ENCODE measurements at regions not wholly inside any gene's neighbourhood (a gene's known extent, or its start where the extent isn't known, plus 50 kb on each side); places are given as distances from the start of the nearest gene placed in this dataset.

DNA sequence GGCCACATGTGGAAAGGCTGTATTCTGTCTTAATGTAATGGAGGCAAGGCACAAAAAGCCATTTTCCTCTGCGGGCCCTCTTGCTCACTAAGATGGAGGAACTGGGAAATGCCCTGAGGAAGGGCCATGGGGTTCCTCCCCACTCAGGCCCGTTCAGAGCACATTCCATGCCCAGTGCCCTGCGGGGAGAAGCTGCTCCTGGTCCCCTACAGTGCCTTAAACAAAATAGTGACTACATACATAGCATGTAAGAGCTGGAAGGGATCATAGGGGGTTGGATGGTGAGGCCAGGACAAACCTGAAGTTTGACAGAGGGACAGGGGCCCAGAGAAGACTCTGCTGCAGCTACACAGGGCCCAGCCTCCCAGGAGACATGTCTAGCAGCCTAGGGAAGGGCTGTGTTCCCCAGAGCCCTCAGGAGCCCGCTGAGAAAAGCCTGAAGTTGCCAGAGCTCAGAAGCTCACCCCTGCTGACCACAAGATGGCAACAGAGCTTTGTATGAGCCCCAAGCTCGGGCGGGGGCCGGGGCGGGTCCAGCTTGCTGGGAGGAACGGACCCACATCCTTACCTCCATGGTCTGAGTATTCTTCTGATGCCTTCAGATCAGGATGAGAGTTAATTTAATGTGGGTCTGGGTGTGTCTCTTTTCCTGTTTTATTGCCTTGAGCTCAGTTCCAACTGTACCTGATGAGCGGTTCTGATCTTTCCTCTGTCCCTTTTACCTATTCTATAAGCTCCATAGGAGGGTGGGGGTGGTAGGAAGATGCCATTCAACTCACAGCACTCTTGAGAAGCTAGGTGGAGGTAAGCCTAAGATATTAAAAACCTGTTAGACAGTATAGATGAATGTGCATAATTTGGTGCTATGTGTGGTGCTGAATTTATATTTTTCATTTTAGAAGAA lies 242.9 kb downstream of the CDC5L start:
- DNase-seq (ENCODE audit: low spot score) = no peak

DNA sequence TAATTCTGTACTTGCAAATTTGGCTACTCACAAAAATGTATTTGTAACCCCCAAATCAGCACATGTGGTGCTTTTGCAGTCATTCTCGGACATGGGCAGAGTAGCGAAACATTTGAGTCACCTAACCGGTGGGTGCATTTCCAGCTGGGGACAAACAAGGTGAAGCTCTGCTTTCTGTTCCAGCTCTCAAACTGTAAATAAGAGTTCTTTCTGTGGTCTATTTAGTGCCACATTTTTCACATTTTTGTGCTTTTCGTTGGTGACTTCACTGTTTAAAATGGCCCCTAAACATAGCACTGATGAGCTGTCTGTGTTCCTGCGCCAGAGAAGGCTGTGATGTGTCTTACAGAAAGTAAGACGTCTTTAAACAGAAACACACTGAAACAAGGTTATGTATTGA lies 244.5 kb downstream of the CDC5L start:
- no peak for ATAC-seq

More for the DNA sequence above, 242.9 kb downstream of the CDC5L start:
- peak; percentile 77 for ATAC-seq

DNA sequence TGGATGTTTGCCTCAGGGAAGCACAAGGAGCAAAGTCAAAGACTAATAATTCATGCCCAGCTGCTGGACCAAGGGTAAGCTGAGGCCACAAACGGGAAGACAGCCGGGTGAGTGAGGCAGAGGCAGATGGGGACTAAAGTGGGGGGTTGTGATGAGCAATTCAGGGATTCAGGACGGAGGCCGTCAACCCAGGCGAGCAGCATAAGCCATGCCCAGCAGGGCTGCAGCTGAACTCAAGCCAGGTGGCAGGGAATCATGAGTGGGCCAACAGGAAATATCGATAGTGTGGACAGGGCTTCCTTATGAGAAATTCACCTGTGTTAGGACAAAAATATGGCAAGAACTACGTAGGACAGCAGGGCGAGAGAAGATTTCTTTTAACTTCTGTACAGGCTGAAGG lies 246.8 kb downstream of the CDC5L start:
- ATAC-seq = no peak
- DNase-seq (ENCODE audit: low spot score) = no peak

More for the DNA sequence above, 244.5 kb downstream of the CDC5L start:
- no peak for DNase-seq (ENCODE audit: low spot score)

DNA sequence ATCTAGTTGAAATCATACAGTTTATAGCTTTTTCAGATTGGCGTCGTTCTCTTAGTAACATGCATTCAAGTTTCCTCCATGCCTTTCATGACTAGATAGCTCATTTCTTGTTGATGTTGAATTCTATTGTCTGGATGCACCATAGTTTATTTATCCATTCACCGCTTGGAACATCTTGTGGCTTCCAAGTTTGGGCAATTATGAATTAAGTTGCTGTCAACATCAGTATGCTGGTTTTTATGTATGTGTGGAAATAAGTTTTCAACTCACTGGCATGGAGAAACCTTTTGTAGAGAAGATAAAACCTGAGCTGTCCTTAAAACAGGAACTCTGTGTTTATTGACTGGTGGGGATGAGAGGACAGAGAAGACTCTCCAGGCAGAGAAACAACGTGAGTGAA lies 248.0 kb downstream of the CDC5L start:
- no peak for ATAC-seq
- no peak for DNase-seq (ENCODE audit: low spot score)

DNA sequence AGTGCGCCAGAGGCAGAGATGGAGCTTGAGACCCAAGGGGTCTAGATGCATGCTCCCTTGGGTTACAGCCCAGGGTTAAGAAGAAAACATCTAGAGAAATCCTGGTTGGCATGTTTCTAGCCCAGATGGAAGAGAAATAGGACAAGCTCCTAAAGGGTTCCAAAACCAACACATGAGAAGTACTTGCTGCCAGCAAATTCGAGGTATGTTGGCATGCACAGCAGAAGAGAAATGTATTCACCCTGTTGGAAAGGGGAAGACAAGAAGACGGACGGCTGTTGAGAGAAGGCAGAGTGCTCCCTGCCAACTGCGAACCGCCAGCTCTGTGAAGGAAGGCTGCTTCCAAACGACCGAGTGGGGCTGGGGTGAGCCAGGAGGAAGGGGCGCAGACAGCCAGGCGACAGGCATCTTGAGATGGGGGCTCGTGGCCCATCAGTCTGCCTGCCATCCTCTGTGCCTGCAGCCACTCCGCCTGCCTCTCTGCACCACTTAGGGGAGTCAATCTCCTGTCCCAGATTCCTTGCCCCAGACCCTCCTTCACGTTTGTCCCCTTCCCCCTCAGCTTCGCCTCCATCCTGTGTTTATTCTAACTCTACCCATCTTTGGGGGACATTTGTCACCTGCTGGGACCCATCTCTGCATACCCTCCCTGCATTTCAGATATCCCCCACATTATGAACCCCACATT lies 249.2 kb downstream of the CDC5L start:
- ATAC-seq (no peak), DNase-seq (ENCODE audit: low spot score) (no peak)

DNA sequence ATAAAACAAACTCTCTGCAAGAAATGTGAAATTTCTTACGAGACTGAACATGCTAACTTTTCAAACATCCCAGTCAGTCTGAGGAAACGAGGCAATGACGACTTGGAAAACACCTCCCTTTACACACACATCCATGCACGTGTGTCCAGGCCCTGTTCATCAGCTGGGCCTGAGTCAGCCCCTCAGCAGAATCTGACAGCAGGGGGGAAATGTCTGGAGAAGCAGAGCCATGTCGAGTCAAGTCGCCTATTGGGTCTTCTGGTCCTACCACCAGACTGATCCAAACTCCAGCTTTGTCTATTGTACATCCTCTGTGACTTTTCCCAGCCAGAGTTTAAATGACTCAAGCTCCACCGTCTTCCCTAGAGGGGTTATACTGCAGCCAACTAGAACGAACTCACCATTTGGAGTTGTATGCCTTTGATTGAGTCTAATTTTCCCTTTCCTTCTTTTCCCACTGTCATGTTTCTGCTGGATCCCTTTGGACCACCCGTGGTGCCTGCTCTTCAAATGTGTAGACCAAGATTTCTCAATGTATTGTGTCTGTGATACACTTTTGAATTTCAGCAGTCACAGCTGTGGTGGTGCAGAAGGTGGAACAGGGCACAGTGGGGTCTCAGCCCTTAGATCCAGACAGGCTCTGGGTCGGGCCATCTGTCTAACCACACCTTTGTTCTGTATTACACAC lies 254.0 kb downstream of the CDC5L start:
- DNase-seq (ENCODE audit: low spot score) (no peak), ATAC-seq (no peak)

DNA sequence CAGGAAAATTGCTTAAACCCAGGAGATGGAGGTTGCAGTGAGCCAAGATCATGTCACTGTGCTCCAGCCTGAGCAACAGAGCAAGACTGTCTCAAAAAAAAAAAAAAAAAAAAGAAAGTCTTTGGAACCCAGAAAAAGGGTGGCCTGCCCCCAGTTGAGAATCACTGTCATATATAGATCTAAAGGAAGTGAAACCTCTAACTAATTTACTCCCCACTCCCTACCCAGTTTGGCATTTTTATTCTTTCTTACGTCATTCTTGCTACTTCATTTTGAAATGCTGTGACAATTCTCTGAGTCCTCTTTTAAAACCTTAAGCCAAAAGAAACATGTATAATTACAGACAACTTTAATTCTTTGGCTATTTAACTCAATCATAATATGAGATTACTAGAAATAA lies 254.8 kb downstream of the CDC5L start:
- no peak for ATAC-seq
- no peak for DNase-seq (ENCODE audit: low spot score)

DNA sequence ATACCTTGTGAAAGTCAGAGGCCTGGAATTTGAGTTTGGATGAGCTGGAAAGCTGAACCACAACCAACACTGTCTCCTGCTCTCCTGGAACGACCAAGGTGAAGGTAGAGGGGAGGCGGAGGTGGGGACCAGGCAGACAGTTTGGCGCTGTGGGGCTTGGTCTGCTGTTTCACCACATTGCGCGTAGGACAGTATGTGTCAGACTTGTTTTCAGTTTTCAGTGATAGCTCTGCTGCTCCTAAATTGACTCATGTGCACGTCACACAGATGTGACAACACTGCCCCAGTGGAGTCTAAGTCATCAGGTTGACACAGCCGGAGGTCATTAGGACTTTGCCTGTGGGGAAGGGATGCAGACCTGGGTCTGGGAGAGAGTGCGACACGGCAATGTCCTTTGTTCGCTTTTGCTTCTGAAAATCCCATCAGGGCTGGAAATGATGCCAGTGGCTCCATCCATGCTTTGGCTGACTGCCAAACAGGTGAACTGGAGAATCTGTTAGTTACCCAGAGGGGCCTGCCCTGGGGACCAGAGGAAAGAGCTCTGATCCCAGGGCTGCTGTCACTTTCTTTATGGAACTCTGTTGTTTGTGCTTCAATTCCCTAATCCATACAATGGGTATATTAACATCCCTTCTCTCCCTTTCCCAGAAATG lies 255.5 kb downstream of the CDC5L start:
- ATAC-seq = no peak
- DNase-seq (ENCODE audit: low spot score) = no peak

DNA sequence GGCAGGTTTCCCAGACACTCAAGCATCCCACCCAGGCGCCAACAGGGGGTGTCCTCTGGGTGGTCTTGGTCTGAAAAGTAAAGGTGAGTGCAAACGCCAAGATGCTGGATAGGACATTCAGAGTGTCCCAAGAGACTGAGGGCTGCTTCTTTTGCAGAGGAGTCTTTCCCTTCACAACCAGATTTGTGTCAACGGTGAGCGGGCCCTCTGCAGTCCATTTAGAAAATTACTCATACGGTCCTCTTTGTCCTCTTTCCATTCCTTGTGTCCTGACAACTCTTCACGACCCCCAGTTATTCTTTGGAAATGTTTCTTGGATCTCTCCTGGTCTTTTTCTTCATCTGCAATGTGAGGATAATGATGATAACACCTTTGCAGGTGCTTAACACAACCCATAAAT lies 257.8 kb downstream of the CDC5L start:
- DNase-seq (ENCODE audit: low spot score) (no peak), ATAC-seq (no peak)

DNA sequence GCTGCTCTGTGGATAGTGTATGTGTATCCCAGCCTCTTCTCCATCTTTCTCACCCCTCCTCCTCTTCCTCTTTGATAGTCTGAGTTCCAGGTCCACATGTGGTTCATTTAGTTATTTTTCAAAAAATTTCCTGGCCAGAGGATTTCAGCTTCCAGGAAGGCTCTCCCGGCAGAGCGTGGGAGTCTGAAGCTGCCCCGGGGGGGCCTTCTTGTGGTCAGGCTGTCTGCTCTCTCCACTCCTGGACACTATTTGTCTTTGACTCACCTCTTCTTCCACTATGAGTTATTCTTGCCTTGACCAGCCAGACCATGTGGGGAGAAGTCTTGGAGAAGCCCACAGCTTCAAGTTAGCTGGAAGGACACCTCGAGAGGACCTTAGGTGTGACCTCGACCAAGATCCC lies 258.8 kb downstream of the CDC5L start:
- DNase-seq (ENCODE audit: low spot score) = no peak
- ATAC-seq = no peak

DNA sequence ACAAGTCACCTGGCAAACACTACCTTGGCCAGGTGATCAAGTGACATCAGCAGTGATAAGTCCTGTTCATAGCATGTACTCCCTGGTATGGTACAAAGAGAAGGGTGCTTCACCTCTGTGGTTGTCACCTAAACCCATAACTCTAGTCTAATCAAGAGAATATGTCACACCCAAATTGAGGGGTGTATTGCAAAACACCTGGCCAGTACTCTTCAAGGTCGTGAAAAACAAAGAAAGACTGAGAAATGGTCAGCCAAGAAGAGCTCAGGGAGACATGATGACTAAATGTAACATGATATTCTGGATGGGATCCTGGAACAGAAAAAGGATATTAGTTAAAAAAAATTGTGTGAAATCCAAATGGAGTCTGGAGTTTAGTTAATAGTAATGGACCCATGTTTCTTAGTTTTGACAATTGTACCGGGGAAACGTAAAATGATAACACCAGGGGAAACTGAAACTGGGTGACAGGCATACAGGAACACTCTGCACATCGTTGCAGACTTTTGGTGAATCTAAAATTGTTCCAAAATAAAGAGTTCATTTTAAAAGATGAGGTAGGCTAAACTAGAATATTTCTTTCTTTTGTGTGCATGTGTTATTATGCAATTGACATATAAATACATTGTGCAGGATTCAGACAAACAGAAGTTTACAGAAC lies 262.0 kb downstream of the CDC5L start:
- no peak for ATAC-seq

DNA sequence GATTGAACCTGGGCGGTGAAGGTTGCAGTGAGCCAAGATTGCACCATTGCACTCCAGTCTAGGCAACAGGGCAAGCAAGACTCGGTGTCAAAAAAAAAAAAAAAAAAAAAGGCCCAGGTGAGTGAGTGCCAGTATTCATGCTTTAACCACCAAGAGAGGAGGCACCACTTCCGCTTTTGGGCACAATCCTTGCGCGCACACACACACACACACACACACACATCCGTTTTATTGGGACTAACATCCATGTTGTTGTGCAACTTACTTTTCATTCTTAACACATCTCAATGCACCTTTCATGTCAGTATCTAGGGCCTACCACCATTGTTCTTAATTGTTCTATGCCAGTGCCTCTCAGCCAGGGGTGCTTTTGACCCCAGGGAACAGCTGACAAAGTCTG lies 263.0 kb downstream of the CDC5L start:
- DNase-seq (ENCODE audit: low spot score) = no peak

More for the DNA sequence above, 262.0 kb downstream of the CDC5L start:
- DNase-seq (ENCODE audit: low spot score) = no peak

DNA sequence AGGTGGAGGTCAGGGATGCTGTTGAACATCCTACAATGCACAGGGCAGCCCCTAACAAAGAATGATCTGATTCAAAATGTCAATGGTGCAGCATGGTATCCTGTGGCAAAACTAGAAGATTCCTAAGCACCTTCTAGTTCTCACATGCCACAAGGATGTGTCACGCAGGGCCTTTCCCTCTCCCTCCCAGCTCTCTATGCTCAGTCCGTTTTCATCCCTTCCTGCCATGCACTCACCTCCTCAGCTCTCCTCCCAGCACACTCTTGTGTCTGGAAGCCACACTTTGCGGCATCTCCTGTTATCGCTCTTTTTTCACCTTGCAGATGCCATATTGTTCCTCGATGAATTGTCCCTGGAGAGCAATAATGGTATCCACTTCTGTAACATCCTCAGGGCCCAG lies 263.4 kb downstream of the CDC5L start:
- no peak for ATAC-seq
- DNase-seq (ENCODE audit: low spot score) = no peak

More for the DNA sequence above, 263.0 kb downstream of the CDC5L start:
- ATAC-seq = no peak

DNA sequence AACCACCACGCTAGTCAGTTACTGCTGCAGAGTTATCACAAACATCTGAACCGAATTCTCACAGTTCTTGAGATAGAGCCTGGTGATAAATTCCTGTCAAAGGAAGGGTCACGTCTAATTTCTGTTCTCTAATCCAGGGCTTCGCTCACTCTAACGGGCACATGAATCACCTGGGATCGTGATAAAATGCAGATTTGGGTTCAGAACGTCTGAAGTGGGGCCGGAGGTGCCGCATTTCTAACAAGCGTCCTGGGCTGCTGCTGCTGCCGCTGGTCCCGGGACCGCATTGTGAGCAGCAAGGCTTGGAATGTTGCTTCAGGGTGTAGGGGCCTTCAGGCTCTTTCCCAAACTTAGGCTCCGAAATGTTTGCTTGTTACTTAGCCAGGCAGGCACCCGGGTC lies 264.1 kb downstream of the CDC5L start:
- no peak for DNase-seq (ENCODE audit: low spot score)
- ATAC-seq = no peak

DNA sequence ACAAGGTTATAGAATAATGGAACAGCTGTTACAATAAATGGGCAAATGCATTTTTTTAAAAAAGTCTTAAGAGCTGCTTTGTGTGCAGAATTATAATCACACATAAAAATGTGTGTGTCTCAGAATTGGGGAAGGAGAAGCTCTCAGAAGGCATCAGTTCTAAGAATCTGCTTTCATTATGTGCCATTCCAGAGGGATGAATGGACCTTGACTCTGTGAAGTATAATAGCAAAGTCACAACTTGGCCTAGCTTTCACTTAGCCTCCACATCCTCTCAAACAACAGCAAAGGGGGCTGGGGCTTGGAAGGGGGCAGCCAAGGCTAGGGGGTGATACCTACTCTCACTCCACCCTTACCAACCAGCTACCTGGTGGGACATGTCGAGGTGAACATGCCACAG lies 265.0 kb downstream of the CDC5L start:
- ATAC-seq = no peak

DNA sequence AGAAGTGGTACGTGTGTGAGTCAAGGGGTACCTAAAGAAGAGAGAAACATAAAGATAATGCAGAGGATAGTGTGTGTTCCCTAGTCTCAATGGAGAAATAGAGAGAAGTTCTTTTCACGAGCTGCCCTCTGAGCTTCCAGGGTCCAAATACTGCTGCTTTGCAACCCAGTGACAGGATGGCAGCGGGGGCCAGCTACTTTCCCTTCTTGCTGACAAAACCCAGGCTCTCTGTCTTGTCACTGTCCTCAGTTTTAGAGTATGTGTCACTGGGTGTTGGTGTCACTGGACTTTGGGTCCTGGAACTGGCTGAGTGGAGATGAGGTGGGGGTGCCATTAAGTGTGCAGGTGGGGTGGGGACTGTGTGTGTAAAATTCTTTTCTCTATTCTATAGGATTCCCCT lies 265.6 kb downstream of the CDC5L start:
- ATAC-seq (no peak), DNase-seq (ENCODE audit: low spot score) (no peak)

More for the DNA sequence above, 265.0 kb downstream of the CDC5L start:
- DNase-seq (ENCODE audit: low spot score) = no peak

DNA sequence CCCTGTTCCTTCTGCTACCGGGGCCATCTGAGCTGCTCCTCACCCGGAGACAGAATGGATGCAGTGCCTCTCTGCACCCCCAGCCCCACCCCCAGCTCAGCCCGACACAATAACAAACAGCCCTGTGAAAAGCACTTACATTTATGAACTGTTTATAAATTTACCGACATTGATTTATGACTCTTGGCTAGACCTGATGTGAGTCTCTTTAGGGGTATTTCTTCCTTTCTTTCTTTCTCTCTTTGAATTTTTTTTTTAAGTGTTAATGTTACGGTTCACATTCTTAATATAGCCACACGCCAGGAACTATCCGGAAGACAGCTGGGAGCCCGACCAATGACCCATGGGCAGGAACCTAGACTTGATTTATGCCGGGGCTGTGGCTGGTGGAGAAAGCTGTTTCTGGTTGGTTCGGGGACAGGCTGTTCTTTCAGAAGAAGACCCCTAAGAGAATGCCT lies 266.3 kb downstream of the CDC5L start:
- DNase-seq (ENCODE audit: low spot score) = no peak
- no peak for ATAC-seq

DNA sequence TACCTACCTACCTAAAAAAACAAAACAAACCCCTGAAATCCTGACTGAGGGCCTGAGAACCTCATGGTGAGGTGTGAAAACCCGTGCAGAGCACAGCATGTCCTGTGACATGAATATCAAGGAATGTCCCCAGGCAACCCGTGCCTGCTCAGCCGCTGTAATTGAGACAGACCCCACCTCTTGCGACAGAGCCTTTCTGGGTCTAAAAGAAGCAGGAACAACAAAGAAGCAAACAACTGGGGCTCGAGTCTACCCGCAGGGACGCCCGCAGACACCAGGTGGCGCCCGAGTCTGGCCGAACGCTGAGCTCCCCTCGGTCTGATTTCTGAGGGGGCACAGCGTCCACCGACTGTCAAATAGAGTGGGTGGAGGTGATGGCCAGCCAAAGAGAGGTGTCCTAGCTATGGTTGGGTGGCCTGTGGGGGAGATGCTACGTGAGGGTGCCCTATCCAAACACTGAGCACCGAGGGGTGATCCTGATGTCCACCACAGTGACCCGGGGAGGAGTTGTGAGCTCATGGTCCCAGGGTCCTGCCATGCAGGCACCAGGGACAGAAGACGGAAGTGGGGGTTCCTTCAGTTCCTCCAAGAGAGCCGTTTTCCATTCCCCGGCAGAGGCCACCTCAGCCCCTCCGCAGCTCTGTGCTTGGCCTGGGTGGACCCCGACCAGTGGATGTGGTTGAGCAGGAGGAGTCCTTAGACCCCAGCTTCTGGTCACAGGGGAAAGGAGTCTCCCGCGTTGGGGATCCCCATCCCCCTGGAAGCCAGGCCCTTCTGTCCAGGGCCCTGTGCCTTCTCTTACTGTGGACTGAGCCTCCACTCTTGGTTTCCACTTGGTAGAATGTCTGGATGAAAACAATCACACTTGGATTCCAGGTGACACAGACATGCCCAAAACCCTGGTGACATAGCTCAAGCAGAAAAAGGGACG lies 268.2 kb downstream of the CDC5L start:
- ATAC-seq = peak; percentile 93
- DNase-seq (ENCODE audit: low spot score) = peak; percentile 63

DNA sequence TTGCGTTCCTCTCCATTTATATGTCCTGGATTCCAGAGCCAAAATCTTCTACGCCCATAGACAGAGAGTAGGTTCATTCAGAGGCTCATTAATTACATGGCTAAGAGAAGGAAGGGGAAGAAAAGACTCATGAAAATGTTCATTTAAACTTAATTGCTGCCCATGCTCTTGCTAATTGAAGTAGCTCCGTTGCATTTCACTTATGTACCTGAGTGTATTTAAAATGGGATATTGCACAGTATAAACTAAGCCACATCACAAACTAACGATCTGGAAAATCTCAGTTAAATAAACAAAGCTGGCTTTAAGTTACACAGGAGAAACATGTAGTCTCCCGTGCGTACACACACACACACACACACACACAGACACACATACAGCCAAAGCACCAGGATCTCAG lies 269.2 kb downstream of the CDC5L start:
- ATAC-seq (no peak), DNase-seq (ENCODE audit: low spot score) (no peak)

Measured in left lobe of liver (tissue), 2 donors.